GM15510 (cell line): ENCODE measurements at regions not wholly inside any gene's neighbourhood (a gene's known extent, or its start where the extent isn't known, plus 50 kb on each side); places are given as distances from the start of the nearest gene placed in this dataset.

Source experiments
- POLR2A ChIP-seq: IDR thresholded peaks from 3 replicates; pipeline ENCODE4 v1.6.1; 2011; ENCODE audit warnings: borderline replicate concordance; ENCODE audit not compliant: insufficient read length; ENCODE audit errors: extremely low read depth

- no peak for TF ChIP-seq POLR2A
These were observed 497.4 kb upstream of the RASGRP1 start for GRCh38 chr15:39061952-39062464.

- TF ChIP-seq POLR2A, result no peak
These were observed 502.1 kb upstream of the RASGRP1 start for GRCh38 chr15:39066677-39067076.

GRCh38 chr15:39074341-39074985 lies 506.4 kb upstream of the THBS1 start:
- TF ChIP-seq POLR2A, result no peak

- no peak for TF ChIP-seq POLR2A
These were observed 505.6 kb upstream of the THBS1 start for GRCh38 chr15:39075311-39075710.

GRCh38 chr15:39075756-39076341 lies 505.0 kb upstream of the THBS1 start:
- TF ChIP-seq POLR2A, result no peak

GRCh38 chr15:39078026-39078425 lies 502.9 kb upstream of the THBS1 start:
- no peak for TF ChIP-seq POLR2A

- TF ChIP-seq POLR2A, result no peak
These were observed 501.5 kb upstream of the THBS1 start for GRCh38 chr15:39079296-39079847.

- no peak for TF ChIP-seq POLR2A
These were observed 497.7 kb upstream of the THBS1 start for GRCh38 chr15:39083213-39083612.

GRCh38 chr15:39084674-39085530 lies 496.0 kb upstream of the THBS1 start:
- no peak for TF ChIP-seq POLR2A

GRCh38 chr15:39086641-39087040 lies 494.2 kb upstream of the THBS1 start:
- no peak for TF ChIP-seq POLR2A

GRCh38 chr15:39088156-39088555 lies 492.7 kb upstream of the THBS1 start:
- TF ChIP-seq POLR2A, result no peak

- TF ChIP-seq POLR2A, result no peak
These were observed 488.5 kb upstream of the THBS1 start for GRCh38 chr15:39092354-39092753.

GRCh38 chr15:39092761-39093160 lies 488.1 kb upstream of the THBS1 start:
- no peak for TF ChIP-seq POLR2A

- no peak for TF ChIP-seq POLR2A
These were observed 486.8 kb upstream of the THBS1 start for GRCh38 chr15:39094116-39094515.
